HG03439 (cell line): ENCODE measurements at regions not wholly inside any gene's neighbourhood (a gene's known extent, or its start where the extent isn't known, plus 50 kb on each side); places are given as distances from the start of the nearest gene placed in this dataset.

ENCODE experiments used
- ATAC-seq: cut with Tn5 transposase; IDR thresholded peaks from one replicate; pipeline ENCODE4 v1.9.1; 2021; ENCODE audit warnings: mild to moderate bottlenecking, moderate library complexity; ENCODE audit not compliant: unreplicated experiment

DNA sequence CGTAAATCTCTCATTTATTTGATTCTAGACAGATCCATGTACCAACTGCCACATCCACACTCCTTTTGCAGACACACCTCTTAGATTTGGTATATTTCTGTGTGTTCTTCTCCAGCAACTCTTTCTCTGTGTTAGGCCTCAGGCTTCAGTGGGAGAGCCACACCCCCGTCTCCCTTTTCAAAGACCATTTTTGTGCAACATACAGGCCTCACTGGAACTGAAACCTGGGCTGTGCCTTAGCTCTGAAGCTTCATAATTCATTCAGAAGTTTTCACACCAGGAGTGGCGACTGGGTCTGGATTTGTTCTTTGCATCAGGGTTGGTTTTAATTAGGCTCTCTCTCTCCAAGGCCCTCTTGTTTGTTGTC, 170.2 kb downstream of the THBS2 start:
- ATAC-seq = no peak

DNA sequence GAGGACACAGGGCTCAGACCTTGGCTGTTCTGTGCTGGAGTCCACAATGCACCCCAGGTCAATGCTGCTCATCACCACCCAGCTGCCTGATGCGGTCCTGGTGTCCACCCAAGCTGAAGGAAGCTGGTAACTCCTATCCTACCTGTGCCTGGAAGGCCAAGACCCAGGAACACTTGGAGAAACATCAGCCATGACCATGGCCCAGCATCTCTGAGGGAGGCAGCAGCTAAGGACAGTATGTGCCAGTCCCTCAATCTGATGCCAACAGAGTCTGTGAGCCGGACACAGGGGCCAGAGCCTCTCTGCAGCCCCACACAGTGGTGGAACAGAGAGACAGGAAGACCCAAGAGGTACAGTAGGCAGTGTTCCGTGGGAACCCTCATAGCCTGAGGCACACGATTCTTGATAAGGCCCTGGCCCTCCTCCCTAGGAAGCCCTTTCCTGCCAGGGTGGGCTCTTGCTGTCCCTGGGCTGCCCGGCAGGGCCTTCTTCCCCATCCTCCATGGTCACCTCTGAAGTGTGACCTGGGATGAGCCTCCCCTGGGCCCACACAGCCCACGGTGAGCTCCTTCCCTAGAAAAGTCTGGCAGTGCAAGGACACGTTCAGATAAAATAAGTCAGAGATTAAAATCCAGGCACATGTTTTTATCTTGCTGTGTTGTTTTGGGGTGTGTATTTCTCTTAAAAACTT, 170.7 kb downstream of the THBS2 start:
- no peak for ATAC-seq

DNA sequence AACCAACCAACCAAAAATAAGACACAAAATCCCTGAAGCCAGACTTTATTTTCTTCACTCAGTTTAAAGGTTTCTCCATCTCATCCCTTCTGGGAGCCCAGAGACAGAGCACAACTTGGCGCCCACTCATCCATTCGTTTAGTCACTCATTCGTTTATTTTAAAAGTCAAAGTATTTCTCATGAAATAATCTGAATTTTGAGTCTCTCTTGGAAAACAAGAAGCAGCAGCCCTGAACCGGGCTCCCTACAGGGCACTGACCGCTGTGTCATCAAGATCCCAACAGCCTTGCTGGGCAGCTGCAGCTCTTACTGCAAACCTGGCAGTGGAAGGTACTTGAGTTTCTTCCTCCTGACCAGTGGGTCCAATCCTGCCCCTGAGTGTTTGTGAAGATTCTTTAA, 171.6 kb downstream of the THBS2 start:
- no peak for ATAC-seq

DNA sequence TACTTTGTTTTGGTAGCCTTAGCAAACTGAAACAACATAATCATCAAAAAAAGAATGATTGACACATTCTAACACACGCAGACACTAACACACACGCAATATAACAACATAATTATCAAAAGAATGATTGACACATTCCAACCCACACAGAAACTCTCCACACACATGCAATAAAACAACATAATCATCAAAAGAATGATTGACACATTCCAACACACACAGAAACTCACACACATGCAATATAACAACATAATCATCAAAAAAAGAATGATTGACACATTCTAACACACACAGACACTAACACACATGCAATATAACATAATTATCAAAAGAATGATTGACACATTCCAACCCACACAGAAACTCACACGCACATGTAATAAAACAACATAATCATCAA, 172.4 kb downstream of the THBS2 start:
- ATAC-seq = no peak

DNA sequence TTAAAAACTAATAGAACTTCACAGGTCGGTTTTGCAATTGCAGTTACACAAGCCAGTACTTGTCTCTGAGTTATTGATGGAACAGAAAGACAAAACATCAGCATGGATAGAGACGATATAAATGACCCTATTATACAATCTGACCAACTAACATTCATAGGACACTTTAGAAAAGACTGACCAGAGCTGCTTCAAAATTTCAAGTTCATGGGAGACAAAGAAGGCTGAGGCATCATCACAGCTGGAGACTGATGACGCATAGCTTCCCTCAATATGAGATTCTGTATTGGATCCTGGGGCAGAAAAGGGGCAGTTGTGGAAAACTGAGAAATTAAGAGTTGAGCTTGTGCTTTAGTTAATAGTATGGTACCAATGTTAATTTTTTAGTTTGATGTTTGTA, 174.0 kb downstream of the THBS2 start:
- ATAC-seq = no peak

DNA sequence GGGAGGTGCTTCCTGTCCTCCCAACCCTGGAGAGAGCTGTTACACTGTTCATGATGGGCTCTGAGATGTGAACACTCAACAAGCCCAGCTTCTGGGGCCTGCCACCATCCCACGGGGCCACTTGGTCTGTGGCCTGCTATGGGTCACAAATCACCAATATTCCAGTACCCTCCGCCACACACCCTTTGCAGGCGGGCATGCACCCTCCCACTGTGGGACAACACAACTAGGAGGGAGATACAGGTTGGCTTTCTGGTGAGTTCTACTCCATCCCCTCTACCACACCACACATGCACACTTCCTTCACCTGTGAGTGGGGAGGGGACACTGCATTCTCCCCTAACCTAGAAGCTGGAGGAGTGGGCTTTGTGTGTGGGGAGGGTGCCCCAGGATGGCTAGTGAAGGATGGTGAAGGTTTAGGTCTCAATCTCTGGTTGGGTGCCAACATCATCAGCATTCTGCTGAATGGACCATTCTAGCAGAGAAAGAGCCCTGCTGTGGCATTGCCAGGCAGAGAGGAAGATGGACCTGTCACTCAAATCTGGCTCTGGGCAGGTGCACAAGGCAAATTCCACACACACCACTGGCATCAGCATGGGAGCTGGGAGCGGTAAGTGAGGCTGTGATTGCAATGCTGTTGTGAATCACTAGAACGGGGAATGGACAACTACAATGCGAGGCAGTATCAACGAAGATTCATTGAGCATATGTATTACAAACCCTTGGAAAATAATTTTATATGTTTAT, 175.1 kb downstream of the THBS2 start:
- no peak for ATAC-seq

DNA sequence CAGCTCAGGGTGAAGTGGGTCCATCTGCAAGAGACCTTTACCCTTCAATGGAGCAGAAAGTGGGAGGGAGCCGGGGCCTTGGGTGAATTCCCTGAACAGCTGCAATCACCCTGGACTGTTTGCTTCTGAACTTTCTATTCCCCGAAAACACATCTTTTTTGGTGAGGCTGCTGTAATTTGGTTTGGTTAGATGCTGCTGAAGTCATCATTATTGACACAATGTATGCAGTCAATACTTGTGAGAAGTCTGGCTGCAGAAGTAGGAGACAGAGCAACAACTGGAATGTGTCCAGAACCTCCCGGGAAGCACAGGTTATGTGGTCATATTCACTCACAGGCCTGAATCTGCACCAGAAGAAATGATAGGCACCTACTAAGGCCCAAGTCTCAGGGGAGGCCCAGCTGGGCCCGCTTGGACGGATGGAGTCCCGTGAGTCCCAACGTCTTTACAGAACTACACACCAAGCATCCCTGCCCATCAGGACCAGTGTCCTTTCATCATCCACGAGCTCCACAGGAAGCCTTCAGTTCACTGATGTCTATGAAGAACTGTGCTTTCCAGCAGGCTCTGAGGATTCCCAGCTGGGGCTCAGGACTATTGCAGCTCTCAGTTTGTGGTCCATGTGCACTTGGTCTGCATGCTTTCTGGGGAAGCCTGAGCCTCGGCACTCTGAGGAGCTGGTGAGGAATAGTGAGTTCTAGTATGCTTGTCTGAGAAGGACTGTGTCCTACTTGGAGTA, 177.6 kb downstream of the THBS2 start:
- no peak for ATAC-seq

DNA sequence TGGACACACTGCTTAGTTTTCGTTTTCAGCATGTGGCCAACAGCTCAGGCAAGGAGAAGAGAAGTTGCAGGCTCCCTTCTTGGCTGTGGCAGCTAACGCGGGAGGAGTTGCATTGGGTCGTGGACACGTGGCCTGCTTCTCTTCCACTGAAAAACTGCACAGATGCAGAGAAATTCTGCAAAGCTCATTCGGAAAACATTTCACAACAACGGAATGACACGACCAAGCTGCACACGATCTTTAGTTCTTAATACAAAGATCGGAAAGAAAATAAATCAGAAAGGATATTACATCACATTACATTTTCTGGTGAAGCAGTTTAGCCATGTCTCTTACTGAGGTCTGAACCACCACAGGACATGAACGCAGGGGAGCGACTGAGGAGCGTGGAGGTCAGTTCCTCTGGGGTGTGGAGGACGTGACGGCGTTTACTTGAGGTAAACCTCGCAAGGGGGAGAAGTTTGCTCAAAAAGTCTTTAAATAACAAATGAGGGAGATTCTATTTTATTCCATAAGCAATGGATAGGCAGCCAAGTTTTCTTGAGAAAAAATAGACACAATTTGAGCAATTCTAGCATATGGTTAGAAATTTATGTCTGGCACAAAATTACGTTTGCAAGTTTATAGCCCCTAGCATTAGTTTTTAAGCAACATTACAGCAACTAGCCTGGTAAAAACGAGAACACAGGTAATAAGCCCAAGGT, 178.3 kb downstream of the THBS2 start:
- no peak for ATAC-seq

DNA sequence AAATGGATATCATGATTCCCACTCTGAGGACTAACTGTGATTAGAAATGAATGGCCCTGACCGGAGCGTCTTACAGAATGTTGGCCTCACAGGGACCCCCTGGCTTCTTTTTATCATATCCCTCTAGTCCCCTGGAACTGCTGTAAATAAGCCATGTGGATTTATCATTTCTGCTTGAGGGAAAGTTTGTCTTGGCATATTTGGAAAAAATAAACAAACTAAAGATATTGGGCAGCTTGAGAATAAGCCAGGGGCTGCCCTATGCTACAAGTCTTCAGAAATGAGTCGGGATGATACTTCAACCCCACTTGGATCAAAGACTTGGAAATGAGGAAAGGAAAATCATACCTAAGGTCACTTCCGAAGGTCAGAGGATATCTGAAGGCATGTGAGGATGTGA, 179.1 kb downstream of the THBS2 start:
- ATAC-seq = no peak

DNA sequence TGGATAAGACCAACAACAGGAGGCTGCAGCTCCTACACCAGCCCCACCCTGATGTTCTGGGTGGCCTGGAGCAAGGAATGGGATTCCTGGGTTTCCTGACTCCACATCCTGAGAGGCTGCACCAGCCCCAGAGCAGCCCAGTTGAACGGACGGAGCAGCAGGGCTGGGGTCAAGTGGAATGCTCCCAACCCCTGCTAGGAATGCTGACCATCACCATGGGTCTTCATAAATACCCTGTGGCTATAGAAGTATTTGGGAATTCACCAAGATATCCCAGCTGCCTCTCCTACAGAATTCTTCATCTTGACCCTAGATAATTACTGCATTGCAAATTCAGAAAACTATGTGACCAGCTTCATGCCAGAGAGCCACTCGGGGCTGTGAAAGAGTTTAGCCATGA, 180.3 kb downstream of the THBS2 start:
- ATAC-seq = no peak

DNA sequence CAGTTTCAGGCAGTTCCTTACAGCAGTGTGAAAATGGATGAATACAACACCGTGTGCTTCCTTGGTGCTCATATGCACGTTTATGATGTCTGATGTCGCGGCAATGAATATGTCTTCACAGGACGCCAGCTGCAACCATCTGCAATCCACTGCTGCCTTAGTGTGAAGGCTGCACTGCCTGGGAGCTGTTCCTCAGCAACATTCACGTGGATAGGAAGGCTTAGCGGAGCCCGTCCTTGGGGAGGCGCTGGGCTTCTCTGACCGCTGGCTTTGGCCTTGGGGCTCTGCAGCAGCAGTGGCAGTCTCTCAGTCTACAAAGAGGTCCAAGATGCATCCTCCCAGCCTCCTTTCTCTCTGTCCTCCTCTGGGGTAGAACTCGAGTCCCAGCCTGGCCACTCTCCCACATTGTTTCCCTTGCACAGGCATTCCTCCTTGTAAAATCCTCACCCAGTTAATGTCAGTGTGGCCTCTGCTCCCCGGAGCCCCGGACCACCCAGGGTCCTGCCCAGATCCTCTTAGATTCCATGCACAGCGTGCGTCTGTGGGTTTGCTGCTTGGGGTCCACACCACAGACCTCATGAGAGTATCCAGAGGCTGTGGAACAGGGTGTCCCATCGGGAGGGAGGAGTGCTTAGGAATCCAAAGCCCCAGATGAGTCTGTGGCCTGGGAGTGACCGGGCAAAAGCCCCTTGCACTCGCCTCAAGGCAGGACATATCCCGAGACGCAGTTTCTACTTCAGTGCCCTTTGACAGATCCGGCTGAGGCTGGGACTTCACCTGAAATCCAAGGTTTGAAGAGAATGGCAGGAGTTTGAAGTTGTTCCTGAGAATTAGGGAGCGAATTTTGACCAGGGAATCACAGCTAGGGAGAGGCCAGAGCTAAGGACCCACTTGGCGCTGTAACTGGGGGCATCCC, 181.3 kb downstream of the THBS2 start:
- ATAC-seq = no peak

DNA sequence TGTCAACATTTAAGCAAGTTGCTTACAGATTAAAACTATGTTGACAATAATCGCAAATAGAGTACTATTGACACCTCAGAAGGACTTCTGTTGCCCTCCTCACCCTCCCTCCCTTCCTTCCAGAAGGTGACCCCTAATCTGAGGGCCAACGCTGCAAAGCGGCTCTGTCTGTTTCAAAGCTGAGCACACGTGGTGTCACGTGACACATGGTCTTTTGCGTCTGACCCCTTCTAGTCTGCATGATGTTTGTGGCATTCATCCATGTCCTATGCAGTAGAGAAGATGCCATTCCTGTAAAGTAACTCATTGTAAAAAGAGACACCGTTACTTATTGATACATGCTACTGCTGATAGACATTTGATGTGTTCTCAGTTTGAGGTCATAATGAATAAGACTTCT, 182.3 kb downstream of the THBS2 start:
- ATAC-seq = no peak

DNA sequence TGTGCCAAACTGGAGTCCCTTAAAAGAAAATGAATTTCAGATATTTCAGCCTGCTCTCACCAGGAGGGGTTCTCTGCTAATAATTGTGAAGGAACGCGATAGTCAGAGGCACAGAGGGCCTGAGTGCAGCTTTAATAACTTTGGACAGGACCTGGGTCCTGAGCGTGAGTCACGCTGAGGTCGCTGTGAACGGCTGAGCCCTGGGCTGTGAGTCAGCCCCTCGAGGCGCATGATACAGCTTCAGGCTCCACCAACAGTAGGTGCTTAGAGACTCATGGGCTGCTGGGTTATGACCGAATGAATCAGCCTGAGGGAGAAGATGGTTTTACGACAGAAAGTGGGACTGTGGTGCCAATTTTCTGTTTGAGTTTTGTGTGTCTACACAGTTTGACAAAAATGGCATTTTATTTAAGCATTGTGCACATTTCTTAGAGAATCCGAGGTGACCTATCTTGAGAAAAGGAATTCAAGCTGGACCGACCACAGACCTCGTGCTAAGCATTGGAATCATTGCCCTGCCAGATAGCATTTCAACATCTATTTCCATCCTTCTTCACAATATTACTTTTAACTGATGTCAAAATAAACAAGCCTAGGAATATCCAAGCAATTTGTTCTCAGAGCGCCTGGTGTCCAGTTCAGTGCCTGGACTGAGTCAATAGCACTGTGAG, 183.0 kb downstream of the THBS2 start:
- ATAC-seq = no peak

DNA sequence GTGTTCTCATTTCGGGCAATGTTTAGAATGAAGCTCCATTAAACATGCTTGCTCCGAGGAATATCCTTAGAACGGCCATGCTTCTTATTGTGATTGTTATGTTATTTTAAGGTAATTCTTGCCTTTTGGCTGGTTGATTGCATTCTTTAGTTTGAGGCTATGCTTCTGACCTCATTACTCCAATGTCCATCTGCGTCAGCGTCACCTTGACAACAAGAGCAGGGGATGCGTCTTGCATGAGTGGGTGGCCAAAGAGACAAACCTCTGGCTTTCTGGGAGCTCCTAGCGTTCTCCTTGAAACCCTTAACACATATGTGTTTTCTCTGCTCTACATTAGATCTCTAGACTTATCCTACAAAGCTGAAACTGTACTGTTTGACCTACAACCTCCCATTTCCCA, 184.3 kb downstream of the THBS2 start:
- ATAC-seq = no peak

DNA sequence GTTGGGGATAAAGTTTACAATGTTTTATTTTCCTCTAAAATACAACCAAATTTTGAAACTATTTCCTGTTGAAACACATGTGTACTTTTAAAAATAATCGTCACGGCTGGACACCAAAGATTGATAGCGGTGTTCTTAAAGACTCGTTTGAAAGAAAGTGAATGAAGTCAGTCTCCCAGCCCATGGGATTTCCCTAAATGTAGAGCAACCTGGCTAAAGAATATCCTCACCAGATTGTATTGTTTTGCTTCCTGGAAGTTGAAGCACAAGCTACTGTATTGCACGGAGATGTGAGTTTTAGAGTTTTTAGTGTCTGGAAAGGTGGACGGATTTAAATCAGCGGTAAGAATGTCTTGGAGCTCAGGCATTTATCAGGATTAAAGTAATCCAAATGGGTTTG, 189.5 kb downstream of the THBS2 start:
- ATAC-seq = no peak

DNA sequence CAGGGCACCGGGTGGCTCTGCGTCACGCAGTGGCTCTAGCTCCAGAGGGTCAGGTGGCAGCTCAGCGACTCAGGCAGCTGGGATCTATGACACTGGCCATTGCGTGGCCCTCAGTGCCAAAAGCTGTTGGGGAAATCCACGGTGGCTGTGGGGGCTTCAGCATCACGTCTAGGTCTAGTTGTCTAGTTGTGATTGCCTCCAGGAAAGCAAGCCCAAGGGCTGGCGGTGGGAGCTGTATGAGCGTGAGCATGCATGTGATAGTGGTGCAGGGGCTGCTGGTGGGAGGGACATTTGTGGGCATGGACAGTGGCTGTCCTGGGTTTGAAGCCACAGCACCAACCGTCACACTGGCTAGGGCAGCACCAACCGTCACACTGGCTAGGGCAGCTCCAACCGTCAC, 191.4 kb downstream of the THBS2 start:
- ATAC-seq = no peak

DNA sequence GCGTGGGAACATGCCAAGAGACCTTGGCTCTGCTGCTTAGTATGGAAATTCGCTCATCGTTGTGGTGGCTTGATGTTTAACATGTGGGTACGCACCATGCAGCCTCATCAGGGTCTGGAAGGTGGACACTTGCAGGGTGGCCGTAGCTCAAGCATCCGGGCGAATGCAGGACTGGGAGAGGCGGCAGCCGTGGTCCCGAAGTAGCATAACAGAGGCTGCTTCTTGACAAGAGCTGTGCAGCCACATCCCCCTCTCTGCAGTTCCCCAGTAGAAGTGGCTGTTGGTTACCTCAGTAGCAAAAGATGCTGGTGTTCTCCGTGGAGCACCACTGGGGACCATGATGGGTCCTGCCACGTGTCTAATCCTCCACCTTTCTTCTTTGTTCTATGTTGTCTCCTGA, 195.0 kb downstream of the THBS2 start:
- ATAC-seq = no peak

DNA sequence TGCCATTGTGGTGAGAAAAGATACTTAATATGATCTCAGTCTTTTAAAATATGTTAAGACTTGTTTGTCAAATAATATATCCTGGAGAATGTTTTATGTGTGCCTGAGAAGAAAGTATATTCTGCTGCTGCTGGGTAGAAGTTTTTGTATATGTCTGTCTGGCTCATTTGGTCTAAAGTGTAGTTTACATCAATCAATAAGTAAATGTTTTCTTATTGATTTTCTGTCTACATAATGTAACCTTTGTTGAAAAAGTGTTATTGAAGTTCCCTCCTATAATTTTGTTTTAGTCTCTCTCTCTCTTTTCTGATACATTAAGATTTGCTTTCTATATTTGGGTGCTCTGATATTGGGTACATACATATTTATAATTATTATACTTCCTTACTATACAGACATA, 201.2 kb downstream of the THBS2 start:
- ATAC-seq = no peak

DNA sequence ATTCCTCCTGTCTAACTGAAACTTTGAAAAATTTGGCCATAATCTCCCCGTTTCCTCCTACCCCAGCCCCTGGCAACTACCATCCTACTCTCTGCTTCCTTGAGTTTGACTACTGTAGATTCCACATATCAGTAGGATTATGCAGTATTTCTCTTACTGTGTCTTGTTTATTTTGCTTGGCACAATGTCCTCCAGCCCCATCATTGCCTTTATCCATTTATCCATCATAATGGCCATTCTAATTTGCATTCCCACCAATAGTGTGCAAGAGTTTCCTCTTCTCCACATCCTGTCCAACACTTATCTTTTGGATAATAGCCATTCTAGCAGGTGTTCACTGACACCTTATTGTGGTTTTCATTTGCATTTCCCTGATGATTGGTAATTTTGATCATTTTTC, 202.3 kb downstream of the THBS2 start:
- no peak for ATAC-seq

DNA sequence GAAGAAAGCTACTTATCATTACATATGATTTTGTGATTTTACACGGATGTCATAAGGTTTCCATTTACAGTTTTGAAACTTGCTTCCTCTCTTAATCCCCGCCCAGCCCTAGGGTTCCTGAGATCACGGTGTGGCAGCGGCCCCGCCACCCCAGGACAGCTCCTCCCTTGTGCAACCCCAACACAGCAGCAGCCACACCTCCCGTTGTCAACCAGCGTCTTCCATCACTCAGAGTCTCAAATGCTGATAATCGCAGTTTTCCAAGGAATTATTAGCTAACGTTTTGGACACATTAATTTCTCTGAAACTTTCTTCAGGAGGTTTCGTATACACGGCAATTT, 204.8 kb downstream of the THBS2 start:
- ATAC-seq = no peak
